ENCODE measurements at regions not wholly inside any gene's neighbourhood (a gene's known extent, or its start where the extent isn't known, plus 50 kb on each side); places are given as distances from the start of the nearest gene placed in this dataset.
"Not testable (repeated sequence)": the region's sequence is repeated elsewhere in the genome, so short reads cannot be mapped to it uniquely, and the experiment has no call there.

GRCh38 chr4:15320121-15320678 is 107.6 kb upstream of the C1QTNF7 start:
- no peak for DNase-seq (ENCODE audit: low spot score)
- H3K27ac Mint-ChIP-seq: no peak overlapping the region
- peaks cover 5% of the 10 kb centered on the region for H3K4me1 Mint-ChIP-seq (ENCODE audit: low read depth)
- H3K9me3 Mint-ChIP-seq: no peaks in the 10 kb centered on the region
- no peaks in the 10 kb centered on the region for H3K36me3 Mint-ChIP-seq (ENCODE audit: low read depth)
- intact Hi-C loops (cut with micrococcal nuclease): no loop called here
- no peak overlapping the region for H3K4me3 Mint-ChIP-seq
- peaks cover 4% of the 10 kb centered on the region for H3K27me3 Mint-ChIP-seq (ENCODE audit: insufficient read depth)

- Mint-ChIP-seq H3K4me1 (ENCODE audit: low read depth) (peaks cover 5% of the 10 kb centered on the region), H3K27me3 (ENCODE audit: insufficient read depth) (peaks cover 4% of the 10 kb centered on the region), H3K9me3 (no peaks in the 10 kb centered on the region), H3K4me3 (no peak overlapping the region), H3K36me3 (ENCODE audit: low read depth) (no peaks in the 10 kb centered on the region), H3K27ac (no peak overlapping the region)
- DNase-seq (ENCODE audit: low spot score): no peak
- intact Hi-C loops (cut with micrococcal nuclease): no loop called here
These were observed 105.8 kb upstream of the C1QTNF7 start for GRCh38 chr4:15322006-15322405.

DNA sequence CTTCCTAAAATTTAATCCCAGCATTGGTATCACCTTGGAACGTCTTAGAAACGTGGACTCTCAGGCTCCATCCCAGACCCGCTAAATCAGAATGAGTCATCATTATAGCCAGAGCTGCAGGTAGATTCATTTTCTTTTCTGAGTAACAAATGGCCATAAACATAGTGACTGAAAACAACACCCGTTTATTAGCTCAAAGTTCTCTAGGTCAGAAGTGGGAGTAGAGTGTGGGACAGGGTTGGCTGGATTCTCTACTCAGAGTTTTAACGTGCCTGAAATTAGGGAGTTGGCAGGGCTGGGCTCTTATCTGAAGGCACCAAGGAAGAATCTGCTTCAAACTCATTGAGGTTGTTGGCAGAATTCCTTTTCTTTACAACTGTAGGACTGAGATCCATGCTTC is 101.8 kb upstream of the C1QTNF7 start:
- H3K9me3 Mint-ChIP-seq: no peaks in the 10 kb centered on the region
- H3K27me3 Mint-ChIP-seq (ENCODE audit: insufficient read depth): peaks cover 2% of the 10 kb centered on the region
- H3K27ac Mint-ChIP-seq: no peak overlapping the region
- H3K36me3 Mint-ChIP-seq (ENCODE audit: low read depth): no peaks in the 10 kb centered on the region
- H3K4me3 Mint-ChIP-seq: no peak overlapping the region
- DNase-seq (ENCODE audit: low spot score): no peak
- H3K4me1 Mint-ChIP-seq (ENCODE audit: low read depth): peaks cover 5% of the 10 kb centered on the region
- intact Hi-C loops (cut with micrococcal nuclease): no loop called here

- no peak overlapping the region for H3K27ac Mint-ChIP-seq
- H3K36me3 Mint-ChIP-seq (ENCODE audit: low read depth): no peaks in the 10 kb centered on the region
- H3K4me3 Mint-ChIP-seq: no peak overlapping the region
- no peak for DNase-seq (ENCODE audit: low spot score)
- peaks cover 5% of the 10 kb centered on the region for H3K4me1 Mint-ChIP-seq (ENCODE audit: low read depth)
- H3K9me3 Mint-ChIP-seq: no peaks in the 10 kb centered on the region
- H3K27me3 Mint-ChIP-seq (ENCODE audit: insufficient read depth): peaks cover 2% of the 10 kb centered on the region
- intact Hi-C loops (cut with micrococcal nuclease): no loop called here
These were observed 100.2 kb upstream of the C1QTNF7 start for GRCh38 chr4:15327311-15328298.

GRCh38 chr4:15331930-15332329 is 95.9 kb upstream of the C1QTNF7 start:
- no peaks in the 10 kb centered on the region for H3K9me3 Mint-ChIP-seq
- DNase-seq (ENCODE audit: low spot score): no peak
- H3K27me3 Mint-ChIP-seq (ENCODE audit: insufficient read depth): peaks cover 3% of the 10 kb centered on the region
- intact Hi-C loops (cut with micrococcal nuclease): no loop called here
- no peaks in the 10 kb centered on the region for H3K4me1 Mint-ChIP-seq (ENCODE audit: low read depth)
- H3K36me3 Mint-ChIP-seq (ENCODE audit: low read depth): peaks cover 1% of the 10 kb centered on the region
- no peak overlapping the region for H3K27ac Mint-ChIP-seq
- H3K4me3 Mint-ChIP-seq: no peak overlapping the region

DNA sequence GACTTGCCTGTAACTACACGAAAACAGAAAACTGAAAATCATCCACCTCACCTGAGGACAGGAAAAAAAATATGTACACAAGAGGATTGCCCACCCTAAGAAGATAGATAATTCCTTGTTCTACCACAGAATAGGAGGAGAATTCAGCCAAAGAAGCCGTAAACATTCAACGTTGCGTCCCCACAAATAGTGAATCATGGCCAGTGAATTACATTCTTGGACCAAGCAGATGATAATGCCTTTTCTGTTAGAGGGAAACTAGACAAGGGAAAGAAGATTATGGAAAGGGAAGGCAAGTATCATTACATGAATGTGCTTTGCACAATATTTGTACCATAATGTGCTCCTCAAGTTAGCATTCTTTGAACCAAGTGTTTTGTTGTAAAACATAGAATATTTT is 95.5 kb upstream of the C1QTNF7 start:
- Mint-ChIP-seq H3K9me3 (no peaks in the 10 kb centered on the region), H3K4me1 (ENCODE audit: low read depth) (no peaks in the 10 kb centered on the region), H3K4me3 (no peak overlapping the region), H3K36me3 (ENCODE audit: low read depth) (peaks cover 1% of the 10 kb centered on the region), H3K27me3 (ENCODE audit: insufficient read depth) (peaks cover 3% of the 10 kb centered on the region), H3K27ac (no peak overlapping the region)
- intact Hi-C loops (cut with micrococcal nuclease): no loop called here
- DNase-seq (ENCODE audit: low spot score): no peak

GRCh38 chr4:15333692-15334633 is 93.9 kb upstream of the C1QTNF7 start:
- no peaks in the 10 kb centered on the region for H3K4me1 Mint-ChIP-seq (ENCODE audit: low read depth)
- H3K4me3 Mint-ChIP-seq: no peak overlapping the region
- peaks cover 7% of the 10 kb centered on the region for H3K27me3 Mint-ChIP-seq (ENCODE audit: insufficient read depth)
- peaks cover 1% of the 10 kb centered on the region for H3K36me3 Mint-ChIP-seq (ENCODE audit: low read depth)
- no peaks in the 10 kb centered on the region for H3K9me3 Mint-ChIP-seq
- intact Hi-C loops (cut with micrococcal nuclease): no loop called here
- DNase-seq (ENCODE audit: low spot score): no peak
- no peak overlapping the region for H3K27ac Mint-ChIP-seq

DNA sequence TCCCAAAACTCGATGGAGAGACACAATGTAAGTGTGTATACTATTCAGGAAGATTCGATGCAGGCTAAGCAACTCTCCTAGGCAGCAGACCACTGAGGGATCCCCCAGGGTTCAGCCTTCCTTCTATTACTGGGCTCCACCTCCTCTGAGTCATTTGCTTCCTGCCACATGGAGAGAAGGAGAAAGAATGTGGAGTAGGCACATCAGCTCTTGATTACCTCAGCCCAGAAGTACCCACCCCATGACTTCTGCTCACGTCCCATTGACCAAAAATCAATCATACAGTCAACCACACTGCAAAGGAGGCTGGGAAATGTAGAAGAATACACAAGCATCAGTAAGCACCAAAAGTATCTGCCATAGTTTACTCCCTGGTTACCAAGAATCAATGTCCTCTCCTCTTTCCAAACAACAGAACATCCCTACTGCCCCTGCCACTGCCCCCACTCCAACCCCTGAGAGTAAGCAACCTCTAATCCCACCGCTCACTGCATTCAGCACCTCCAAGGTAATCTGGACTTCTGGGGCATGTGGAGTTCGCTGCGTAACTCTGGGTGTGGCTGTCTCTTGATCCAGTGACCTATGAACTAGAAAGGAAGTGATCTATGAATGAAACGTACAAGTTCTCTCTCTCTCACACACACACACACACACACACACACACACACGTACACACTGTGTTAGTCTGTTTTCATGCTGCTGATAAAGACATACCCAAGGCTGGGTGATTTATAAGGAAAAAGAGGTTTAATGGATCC is 91.2 kb upstream of the C1QTNF7 start:
- no peak overlapping the region for H3K27ac Mint-ChIP-seq
- peaks cover 1% of the 10 kb centered on the region for H3K36me3 Mint-ChIP-seq (ENCODE audit: low read depth)
- peaks cover 9% of the 10 kb centered on the region for H3K27me3 Mint-ChIP-seq (ENCODE audit: insufficient read depth)
- intact Hi-C loops (cut with micrococcal nuclease): no loop called here
- no peaks in the 10 kb centered on the region for H3K9me3 Mint-ChIP-seq
- no peak overlapping the region for H3K4me3 Mint-ChIP-seq
- H3K4me1 Mint-ChIP-seq (ENCODE audit: low read depth): no peaks in the 10 kb centered on the region
- no peak for DNase-seq (ENCODE audit: low spot score)

DNA sequence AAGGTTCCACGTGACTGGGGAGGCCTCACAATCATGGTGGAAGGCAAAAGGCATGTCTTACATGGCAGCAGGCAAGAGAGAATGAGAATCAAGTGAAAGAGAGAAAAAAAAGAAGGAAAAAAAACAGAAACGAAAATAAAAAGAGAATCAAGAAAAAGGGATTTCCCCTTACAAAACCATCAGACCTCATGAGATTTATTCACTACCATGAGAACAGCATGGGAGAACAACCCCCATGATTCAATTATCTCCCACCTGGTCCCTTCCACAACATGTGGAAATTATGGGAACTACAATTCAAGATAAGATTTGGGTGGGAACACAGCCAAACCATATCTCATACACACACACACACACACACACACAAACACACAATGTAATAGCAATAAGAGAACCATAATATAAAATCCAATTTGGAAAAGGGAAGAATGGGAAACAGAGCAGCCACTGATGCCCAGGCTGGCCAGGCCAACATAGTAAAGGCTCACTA is 90.6 kb upstream of the C1QTNF7 start:
- intact Hi-C loops (cut with micrococcal nuclease); H3K27ac Mint-ChIP-seq; DNase-seq (ENCODE audit: low spot score); H3K9me3 Mint-ChIP-seq; H3K4me3 Mint-ChIP-seq; H3K4me1 Mint-ChIP-seq (ENCODE audit: low read depth); H3K27me3 Mint-ChIP-seq (ENCODE audit: insufficient read depth); H3K36me3 Mint-ChIP-seq (ENCODE audit: low read depth): not testable (repeated sequence)

GRCh38 chr4:15339737-15340136 is 88.1 kb upstream of the C1QTNF7 start:
- no peaks in the 10 kb centered on the region for H3K4me1 Mint-ChIP-seq (ENCODE audit: low read depth)
- H3K36me3 Mint-ChIP-seq (ENCODE audit: low read depth): no peaks in the 10 kb centered on the region
- peaks cover 8% of the 10 kb centered on the region for H3K27me3 Mint-ChIP-seq (ENCODE audit: insufficient read depth)
- no peaks in the 10 kb centered on the region for H3K9me3 Mint-ChIP-seq
- no peak overlapping the region for H3K4me3 Mint-ChIP-seq
- no peak overlapping the region for H3K27ac Mint-ChIP-seq
- no peak for DNase-seq (ENCODE audit: low spot score)
- intact Hi-C loops (cut with micrococcal nuclease): no loop called here

GRCh38 chr4:15340332-15340731 is 87.5 kb upstream of the C1QTNF7 start:
- Mint-ChIP-seq H3K4me1 (ENCODE audit: low read depth) (no peaks in the 10 kb centered on the region), H3K36me3 (ENCODE audit: low read depth) (no peaks in the 10 kb centered on the region), H3K27me3 (ENCODE audit: insufficient read depth) (peaks cover 7% of the 10 kb centered on the region), H3K9me3 (no peaks in the 10 kb centered on the region), H3K27ac (no peak overlapping the region), H3K4me3 (no peak overlapping the region)
- intact Hi-C loops (cut with micrococcal nuclease): no loop called here
- no peak for DNase-seq (ENCODE audit: low spot score)
